ENCODE measurements at regions not wholly inside any gene's neighbourhood (a gene's known extent, or its start where the extent isn't known, plus 50 kb on each side); places are given as distances from the start of the nearest gene placed in this dataset.

DNA sequence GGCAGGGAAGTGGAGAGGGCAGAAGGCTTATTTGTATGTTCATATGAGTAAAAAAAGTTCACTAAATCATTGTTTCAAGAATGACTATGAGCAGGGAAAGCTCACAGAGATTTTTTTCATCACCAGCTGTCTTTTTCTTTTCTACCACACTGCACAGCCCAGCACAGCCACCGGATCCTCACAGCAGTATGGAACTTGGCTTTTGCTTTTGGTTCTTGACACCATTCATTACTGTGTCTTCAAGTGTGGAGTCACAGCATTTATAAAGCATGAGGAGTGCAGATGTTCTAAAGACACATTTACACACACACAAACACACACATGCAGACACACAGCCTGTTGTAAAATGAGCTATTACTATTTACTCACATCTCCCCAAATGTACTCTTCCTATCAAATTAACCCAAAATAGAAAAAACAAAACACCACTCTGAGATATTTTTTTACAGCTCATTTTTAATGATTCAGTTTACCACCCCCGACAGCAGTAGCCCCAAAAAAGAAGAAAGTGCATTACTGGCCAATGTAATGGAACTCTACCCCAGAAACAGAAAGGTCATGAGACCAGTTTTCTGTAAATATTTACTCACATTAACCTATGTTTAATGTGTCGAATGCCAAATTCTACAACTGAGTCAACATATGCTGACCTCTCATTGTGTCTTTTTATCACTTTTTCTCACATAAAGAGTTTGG, 60.5 kb downstream of the BTG1 start:
- no peak overlapping the region for H3K4me3 ChIP-seq (ENCODE audit: low read depth, low read length, poor library complexity, severe bottlenecking)
- no peaks in the 10 kb centered on the region for H3K36me3 ChIP-seq (ENCODE audit: insufficient read depth, low read length)
- H3K4me1 ChIP-seq (ENCODE audit: insufficient read depth, low read length, poor library complexity, severe bottlenecking): peaks cover 5% of the 10 kb centered on the region
- H3K9me2 ChIP-seq (ENCODE audit: insufficient read depth, low read length): no peaks in the 10 kb centered on the region
- ChIA-PET CTCF (ENCODE audit: unreplicated experiment) (no interaction called here), POLR2A (interaction anchor here (0.7 to 2.4 kb wide), 8 partner anchors 10 to 409 kb away, joined by 3 to 12 read pairs (median 4); no protein-coding TSS in a partner anchor)
- no TSS peak for BruUV-seq (replicated peaks)
- no peaks in the 10 kb centered on the region for H4K20me1 ChIP-seq (ENCODE audit: insufficient read depth, low read length)
- H2AFZ ChIP-seq (ENCODE audit: low read length): no peak overlapping the region
- H3K79me2 ChIP-seq (ENCODE audit: insufficient read depth, low read depth, low read length): no peaks in the 10 kb centered on the region
- H3K27ac ChIP-seq (ENCODE audit: low read depth, low read length, poor library complexity, severe bottlenecking): no peak overlapping the region
- intact Hi-C loops (cut with micrococcal nuclease; ENCODE audit: unreplicated experiment): no loop called here
- TF ChIP-seq, protein P1, sequence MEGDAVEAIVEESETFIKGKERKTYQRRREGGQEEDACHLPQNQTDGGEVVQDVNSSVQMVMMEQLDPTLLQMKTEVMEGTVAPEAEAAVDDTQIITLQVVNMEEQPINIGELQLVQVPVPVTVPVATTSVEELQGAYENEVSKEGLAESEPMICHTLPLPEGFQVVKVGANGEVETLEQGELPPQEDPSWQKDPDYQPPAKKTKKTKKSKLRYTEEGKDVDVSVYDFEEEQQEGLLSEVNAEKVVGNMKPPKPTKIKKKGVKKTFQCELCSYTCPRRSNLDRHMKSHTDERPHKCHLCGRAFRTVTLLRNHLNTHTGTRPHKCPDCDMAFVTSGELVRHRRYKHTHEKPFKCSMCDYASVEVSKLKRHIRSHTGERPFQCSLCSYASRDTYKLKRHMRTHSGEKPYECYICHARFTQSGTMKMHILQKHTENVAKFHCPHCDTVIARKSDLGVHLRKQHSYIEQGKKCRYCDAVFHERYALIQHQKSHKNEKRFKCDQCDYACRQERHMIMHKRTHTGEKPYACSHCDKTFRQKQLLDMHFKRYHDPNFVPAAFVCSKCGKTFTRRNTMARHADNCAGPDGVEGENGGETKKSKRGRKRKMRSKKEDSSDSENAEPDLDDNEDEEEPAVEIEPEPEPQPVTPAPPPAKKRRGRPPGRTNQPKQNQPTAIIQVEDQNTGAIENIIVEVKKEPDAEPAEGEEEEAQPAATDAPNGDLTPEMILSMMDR (conservative IDR thresholded peaks at IDR 0.05; ENCODE audit: low read length): no peak
- TF ChIP-seq EZH2phosphoT487 (IDR thresholded peaks at IDR 0.05; ENCODE audit: borderline replicate concordance, low read depth, low read length): no peak
- no peak for DNase-seq (ENCODE audit: low spot score)
- H3K9me3 ChIP-seq (ENCODE audit: low read length): no peaks in the 10 kb centered on the region
- no peak overlapping the region for H3K4me2 ChIP-seq (ENCODE audit: low read length)

DNA sequence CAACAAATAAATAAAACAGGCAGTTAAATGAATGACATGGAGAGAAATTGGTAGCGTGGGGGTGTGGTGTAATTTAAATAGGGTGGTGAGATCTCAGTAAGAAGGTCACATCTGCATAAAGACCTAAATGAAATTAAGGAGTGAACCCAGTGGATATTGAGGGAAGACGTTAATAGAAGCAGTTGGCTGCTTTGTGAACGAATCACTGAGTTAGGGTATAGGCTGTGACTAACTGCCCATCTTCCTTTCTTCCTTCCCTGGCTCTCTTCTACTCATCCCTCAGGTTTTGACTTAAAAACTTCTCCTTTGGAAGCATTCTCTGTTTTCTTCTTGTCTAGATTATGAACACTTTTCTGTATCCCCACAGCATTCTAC, 64.7 kb downstream of the BTG1 start:
- no peak overlapping the region for H3K27ac ChIP-seq (ENCODE audit: low read depth, low read length, poor library complexity, severe bottlenecking)
- BruUV-seq (replicated peaks): no TSS peak
- H3K36me3 ChIP-seq (ENCODE audit: insufficient read depth, low read length): no peaks in the 10 kb centered on the region
- no peaks in the 10 kb centered on the region for H3K9me2 ChIP-seq (ENCODE audit: insufficient read depth, low read length)
- intact Hi-C loops (cut with micrococcal nuclease; ENCODE audit: unreplicated experiment): no loop called here
- H3K4me2 ChIP-seq (ENCODE audit: low read length): peak overlapping the region; percentile 31; the same call in 1 of the 2 replicates
- H3K4me1 ChIP-seq (ENCODE audit: insufficient read depth, low read length, poor library complexity, severe bottlenecking): peaks cover 25% of the 10 kb centered on the region
- H3K4me3 ChIP-seq (ENCODE audit: low read depth, low read length, poor library complexity, severe bottlenecking): no peak overlapping the region
- CTCF ChIA-PET (ENCODE audit: unreplicated experiment): no interaction called here
- no peaks in the 10 kb centered on the region for H3K79me2 ChIP-seq (ENCODE audit: insufficient read depth, low read depth, low read length)
- DNase-seq (ENCODE audit: low spot score): no peak
- no peak overlapping the region for H2AFZ ChIP-seq (ENCODE audit: low read length)
- POLR2A ChIA-PET: no interaction called here
- TF ChIP-seq EZH2phosphoT487 (IDR thresholded peaks at IDR 0.05; ENCODE audit: borderline replicate concordance, low read depth, low read length): no peak
- no peaks in the 10 kb centered on the region for H4K20me1 ChIP-seq (ENCODE audit: insufficient read depth, low read length)
- no peaks in the 10 kb centered on the region for H3K9me3 ChIP-seq (ENCODE audit: low read length)

DNA sequence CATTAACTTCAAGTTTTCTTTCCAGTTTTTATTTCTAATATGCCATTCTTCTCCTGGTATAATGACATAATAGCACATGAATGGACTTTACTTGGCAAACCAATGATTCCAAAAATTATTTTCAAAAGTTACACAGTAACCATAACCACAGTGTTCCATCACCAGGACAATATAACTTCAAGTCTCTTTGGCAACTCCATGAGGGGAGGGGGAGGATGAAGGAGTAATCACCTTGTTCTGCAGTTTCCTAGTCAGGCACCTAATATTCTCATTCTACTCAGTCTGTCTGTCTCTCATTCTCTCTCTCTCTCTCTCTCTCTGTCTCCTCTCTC, 66.6 kb downstream of the BTG1 start:
- peaks cover 35% of the 10 kb centered on the region for H3K4me1 ChIP-seq (ENCODE audit: insufficient read depth, low read length, poor library complexity, severe bottlenecking)
- H3K4me2 ChIP-seq (ENCODE audit: low read length): no peak overlapping the region
- H3K36me3 ChIP-seq (ENCODE audit: insufficient read depth, low read length): no peaks in the 10 kb centered on the region
- no peaks in the 10 kb centered on the region for H3K9me2 ChIP-seq (ENCODE audit: insufficient read depth, low read length)
- no peak for DNase-seq (ENCODE audit: low spot score)
- H3K4me3 ChIP-seq (ENCODE audit: low read depth, low read length, poor library complexity, severe bottlenecking): no peak overlapping the region
- H3K9me3 ChIP-seq (ENCODE audit: low read length): no peaks in the 10 kb centered on the region
- intact Hi-C loops (cut with micrococcal nuclease; ENCODE audit: unreplicated experiment): no loop called here
- no peak overlapping the region for H2AFZ ChIP-seq (ENCODE audit: low read length)
- H3K27ac ChIP-seq (ENCODE audit: low read depth, low read length, poor library complexity, severe bottlenecking): no peak overlapping the region
- no peaks in the 10 kb centered on the region for H3K79me2 ChIP-seq (ENCODE audit: insufficient read depth, low read depth, low read length)
- ChIA-PET POLR2A (no interaction called here), CTCF (ENCODE audit: unreplicated experiment) (no interaction called here)
- no peak for TF ChIP-seq EZH2phosphoT487 (IDR thresholded peaks at IDR 0.05; ENCODE audit: borderline replicate concordance, low read depth, low read length)
- TF ChIP-seq, protein P1 (conservative IDR thresholded peaks at IDR 0.05; ENCODE audit: low read length): no peak
- BruUV-seq (replicated peaks): no TSS peak
- no peaks in the 10 kb centered on the region for H4K20me1 ChIP-seq (ENCODE audit: insufficient read depth, low read length)
